A549 (cell line): ENCODE measurements at regions not wholly inside any gene's neighbourhood (a gene's known extent, or its start where the extent isn't known, plus 50 kb on each side); places are given as distances from the start of the nearest gene placed in this dataset.
A peak's percentile ranks its signal among the peaks of the same experiment; 100 is the strongest.
"Not testable (repeated sequence)": the region's sequence is repeated elsewhere in the genome, so short reads cannot be mapped to it uniquely, and the experiment has no call there.

Source experiments
- ATAC-seq, 2 experiments: fragments of 200-7000 bp in 1 of 2; fragments of >200 bp in 1 of 2; cut with Nextera tagmentation in 1 of 2; cut with Tn5 transposase in 1 of 2; 3 replicates each; pipeline versions ENCODE4 v1.8.0 to v1.9.1; 2018 to 2020; ENCODE audit warnings: mild to moderate bottlenecking in 1 of 2, moderate library complexity in 1 of 2
- CTCF ChIA-PET: fragments of 300-600 bp; sonication (Branson Sonifier 250); formaldehyde crosslinking; extraction: SDS; loops from one replicate; lab custom pipeline; 2021; ENCODE audit warnings: antibody characterized with exemption, inconsistent platforms; lab: Yijun Ruan, JAX
- POLR2A ChIA-PET: fragments of 350-600 bp; formaldehyde crosslinking; extraction: SDS; loops from one replicate; lab custom pipeline; 2021; ENCODE audit warnings: antibody characterized with exemption, inconsistent platforms; lab: Yijun Ruan, JAX
- DNase-seq, 2 experiments: peaks; one replicate each; pipeline versions ENCODE4 v3.0.0 to v3.0.0-alpha.2; 2011 to 2016; ENCODE audit warnings: low read depth in 1 of 2, low spot score in 1 of 2
- FAIRE-seq: peaks from 2 replicates; lab custom pipeline; 2011; peaks lifted over from hg19 to GRCh38; lab: Jason Lieb, UNC
- H3K27ac ChIP-seq, 2 experiments: fragments of >200 bp; sonication (Bioruptor Twin); formaldehyde crosslinking; 3 replicates each; pipeline ENCODE4 v1.5.1; 2016 to 2017
- H3K4me1 ChIP-seq: fragments of >200 bp; sonication (Bioruptor Twin); formaldehyde crosslinking; 3 replicates; pipeline ENCODE4 v1.6.1; 2016
- H3K4me2 ChIP-seq: fragments of >200 bp; sonication (Bioruptor Twin); formaldehyde crosslinking; 3 replicates; pipeline ENCODE4 v1.6.1; 2016
- H3K4me3 ChIP-seq: fragments of >200 bp; sonication (Bioruptor Twin); formaldehyde crosslinking; 3 replicates; pipeline ENCODE4 v1.5.1; 2016
- H3K9me3 ChIP-seq: fragments of >200 bp; sonication (Bioruptor Twin); formaldehyde crosslinking; 3 replicates; pipeline ENCODE4 v1.6.1; 2016
- BHLHE40 ChIP-seq: IDR thresholded peaks from 2 replicates; pipeline ENCODE4 v1.6.1; 2012; ENCODE audit warnings: low read depth, low read length, inconsistent platforms
- CHD2 ChIP-seq: fragments of 150-350 bp; IDR thresholded peaks from 2 replicates; pipeline ENCODE4 v1.6.1; 2014; ENCODE audit warnings: low read length; ENCODE audit not compliant: partially characterized antibody
- EHF ChIP-seq: fragments of 250-450 bp; sonication (Bioruptor Pico); IDR thresholded peaks from 2 replicates; pipeline ENCODE4 v1.5.0; 2020; ENCODE audit warnings: mild to moderate bottlenecking
- ESRRA ChIP-seq: fragments of 150-350 bp; IDR thresholded peaks from 2 replicates; pipeline ENCODE4 v1.6.1; 2014; ENCODE audit warnings: mild to moderate bottlenecking, low read length, borderline replicate concordance
- FOXS1 ChIP-seq: fragments of 250-450 bp; sonication (Bioruptor Pico); IDR thresholded peaks from 2 replicates; pipeline ENCODE4 v1.5.0; 2020; ENCODE audit warnings: mild to moderate bottlenecking, moderate library complexity
- HDAC2 ChIP-seq: fragments of 200-600 bp; sonication (generic); IDR thresholded peaks from 2 replicates; pipeline ENCODE4 v1.6.1; 2016
- HOXB5 ChIP-seq: fragments of 250-450 bp; sonication (Bioruptor Pico); IDR thresholded peaks from 2 replicates; pipeline ENCODE4 v1.5.0; 2020; ENCODE audit warnings: mild to moderate bottlenecking, moderate library complexity
- KDM1A ChIP-seq: fragments of 200-600 bp; sonication (generic); IDR thresholded peaks from 2 replicates; pipeline ENCODE4 v1.6.1; 2016; ENCODE audit warnings: low read depth, mild to moderate bottlenecking
- KDM5A ChIP-seq: fragments of 200-600 bp; sonication (generic); IDR thresholded peaks from 2 replicates; pipeline ENCODE4 v1.6.1; 2016; ENCODE audit warnings: antibody characterized with exemption, mild to moderate bottlenecking
- MAFK ChIP-seq: fragments of 450-650 bp; IDR thresholded peaks from 2 replicates; pipeline ENCODE4 v1.6.1; 2014; ENCODE audit not compliant: partially characterized antibody
- MAZ ChIP-seq: fragments of 150-350 bp; IDR thresholded peaks from 2 replicates; pipeline ENCODE4 v1.6.1; 2014; ENCODE audit warnings: antibody characterized with exemption, low read depth, low read length, borderline replicate concordance
- MYC ChIP-seq: IDR thresholded peaks from 2 replicates; pipeline ENCODE4 v1.6.1; 2012; ENCODE audit warnings: mild to moderate bottlenecking, inconsistent platforms, low read length, improper control_type of control experiment, borderline replicate concordance
- NFE2L2 ChIP-seq: fragments of 150-350 bp; conservative IDR thresholded peaks from 2 replicates; pipeline ENCODE4 v1.6.1; 2014; ENCODE audit warnings: low read length
- NPAS2 ChIP-seq: fragments of 250-450 bp; sonication (Bioruptor Pico); IDR thresholded peaks from 2 replicates; pipeline ENCODE4 v1.8.0; 2022; ENCODE audit warnings: mild to moderate bottlenecking, moderate library complexity, borderline replicate concordance
- POLR2A ChIP-seq: IDR thresholded peaks from 2 replicates; pipeline ENCODE4 v1.6.1; 2012; ENCODE audit warnings: mild to moderate bottlenecking, low read length
- POLR2AphosphoS2 ChIP-seq: conservative IDR thresholded peaks from 2 replicates; pipeline ENCODE4 v1.6.1; 2012; ENCODE audit warnings: low read length, improper control_type of control experiment, inconsistent platforms
- RAD21 ChIP-seq, 2 experiments: fragments of >200 bp in 1 of 2; sonication (Bioruptor Twin) in 1 of 2; formaldehyde crosslinking in 1 of 2; IDR thresholded peaks in 1 of 2; conservative IDR thresholded peaks in 1 of 2; 2 replicates in 1 of 2; 3 replicates in 1 of 2; pipeline ENCODE4 v1.6.1; 2012 to 2018; ENCODE audit warnings: inconsistent platforms in 1 of 2
- RNF2 ChIP-seq: fragments of 200-600 bp; sonication (generic); IDR thresholded peaks from 2 replicates; pipeline ENCODE4 v1.6.1; 2016; ENCODE audit warnings: low read depth, mild to moderate bottlenecking, antibody characterized with exemption, moderate library complexity, borderline replicate concordance
- TFCP2L1 ChIP-seq: fragments of 250-450 bp; sonication (Bioruptor Pico); IDR thresholded peaks from 2 replicates; pipeline ENCODE4 v1.5.0; 2021; ENCODE audit warnings: mild to moderate bottlenecking
- ZNF302 ChIP-seq: fragments of 250-450 bp; sonication (Bioruptor Pico); IDR thresholded peaks from 2 replicates; pipeline ENCODE4 v1.9.0; 2021; ENCODE audit warnings: inconsistent platforms, mild to moderate bottlenecking, moderate library complexity
- WGBS: methylation state at CpG from one replicate; pipeline ENCODE4 v1.1.6; 2017; ENCODE audit errors: missing lambda C conversion rate; 5-methylcytosine and 5-hydroxymethylcytosine counted together
- TF ChIP-seq, protein P1 (sequence below): fragments of >200 bp; sonication (Bioruptor Twin); formaldehyde crosslinking; IDR thresholded peaks from 3 replicates; pipeline ENCODE4 v1.6.1; 2016
- TF ChIP-seq, protein P2 (sequence below): fragments of 150-350 bp; IDR thresholded peaks from 2 replicates; pipeline ENCODE4 v1.6.1; 2014; ENCODE audit warnings: low read depth, mild to moderate bottlenecking, low read length
- TF ChIP-seq, protein P3 (sequence below): fragments of 450-650 bp; IDR thresholded peaks from 2 replicates; pipeline ENCODE4 v1.6.1; 2014; ENCODE audit warnings: antibody characterized with exemption

DNA sequence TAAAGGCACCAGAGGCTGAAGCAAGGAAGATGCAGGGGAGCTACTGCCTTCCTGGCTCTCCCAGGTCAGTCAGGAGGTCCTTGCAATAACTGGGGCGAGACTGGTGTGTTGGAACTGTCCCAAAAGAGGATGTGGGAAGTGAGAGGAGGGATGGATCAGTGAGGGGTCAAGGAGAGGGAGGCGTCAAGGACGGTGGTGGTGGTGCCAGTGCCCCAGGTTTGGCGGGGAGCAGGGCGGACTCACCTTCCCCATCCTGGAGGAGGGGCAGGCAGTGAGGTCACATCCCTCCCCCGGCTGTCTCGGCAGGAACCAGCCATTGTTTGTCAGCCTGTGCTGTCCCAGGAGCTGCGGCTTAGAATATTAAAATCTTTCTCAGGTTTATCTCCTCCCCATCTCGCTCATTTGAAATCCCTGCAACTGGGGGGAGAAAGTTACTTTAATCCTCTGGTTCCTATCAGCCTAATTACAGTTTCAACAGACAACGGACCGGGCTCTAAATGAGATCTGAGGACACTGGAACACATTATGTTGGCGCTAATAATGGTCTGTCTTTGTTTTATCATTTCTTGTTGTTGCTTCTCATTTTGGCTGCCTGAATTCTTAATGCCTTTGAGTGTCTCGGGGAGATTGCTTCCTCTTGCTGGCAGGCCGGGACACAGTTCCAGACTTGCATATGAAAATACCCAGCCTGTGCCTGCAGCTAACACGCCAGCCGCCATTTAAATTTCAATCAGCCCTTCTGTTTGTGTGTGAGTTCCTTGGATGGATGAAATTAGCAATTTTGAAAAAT is 387.5 kb downstream of the RPS24 start (continued):
- TF ChIP-seq CHD2 (no peak), TFCP2L1 (CRISPR knock-in tag) (no peak), KDM1A (no peak), NPAS2 (CRISPR knock-in tag) (no peak), RAD21 (conservative IDR thresholded peaks at IDR 0.05 in 1 of 2, IDR thresholded peaks at IDR 0.05 in 1 of 2) (no peak)
- TF ChIP-seq, all 56 proteins: peak for 0

DNA sequence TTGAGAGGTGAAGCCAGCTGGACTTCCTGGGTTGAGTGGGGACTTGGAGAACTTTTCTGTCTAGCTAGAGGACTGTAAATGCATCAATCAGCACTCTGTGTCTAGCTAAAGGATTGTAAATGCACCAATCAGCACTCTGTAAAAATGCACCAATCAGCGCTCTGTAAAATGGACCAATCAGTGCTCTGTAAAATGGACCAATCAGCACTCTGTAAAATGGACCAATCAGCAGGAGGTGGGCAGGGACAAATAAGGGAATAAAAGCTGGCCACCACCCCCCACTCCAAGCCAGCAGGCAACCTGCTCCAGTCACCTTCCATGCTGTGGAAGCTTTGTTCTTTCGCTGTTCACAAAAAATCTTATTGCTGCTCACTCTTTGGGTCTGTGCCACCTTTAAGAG is 390.4 kb downstream of the RPS24 start:
- WGBS = 84% methylated on average over 2 of the region's 2 CpGs
- TF ChIP-seq MAFK = peak; percentile 31
- TF ChIP-seq, all 56 proteins: peak for 1; not testable (repeated sequence) for 55
- DNase-seq, H3K4me3 ChIP-seq, H3K4me1 ChIP-seq, POLR2A ChIA-PET, ATAC-seq, FAIRE-seq, H3K27ac ChIP-seq, H3K4me2 ChIP-seq: not testable (repeated sequence)
- CTCF ChIA-PET = interaction anchor here (1.2 to 2.0 kb wide), 3 partner anchors 12 to 289 kb away, joined by 3 to 4 read pairs (median 4); no protein-coding TSS in a partner anchor
- H3K9me3 ChIP-seq = peaks cover 27% of the 10 kb centered on the region; the same call in 1 of the 3 replicates

DNA sequence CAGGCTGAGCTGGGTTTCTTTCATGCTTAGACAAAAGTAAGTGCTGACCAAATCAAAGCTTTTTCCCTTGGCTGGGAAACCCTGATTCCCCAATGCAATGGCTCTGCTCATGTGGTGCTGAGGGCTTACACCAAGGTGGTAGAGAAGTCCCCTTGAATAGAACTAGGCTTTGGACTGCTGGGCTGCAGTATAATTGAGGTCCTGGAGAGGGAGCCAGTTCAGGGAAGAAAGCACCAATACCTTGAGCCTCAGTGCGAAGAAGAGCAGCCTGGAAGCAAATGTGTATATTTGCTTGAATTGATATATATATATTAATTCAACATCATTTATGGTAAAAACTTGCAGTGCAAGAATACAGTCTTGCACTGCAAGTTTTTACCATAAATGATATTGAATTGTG is 391.1 kb downstream of the RPS24 start:
- H3K4me2 ChIP-seq = no peak overlapping the region
- ChIA-PET POLR2A (no interaction called here), CTCF (interaction anchor here (1.2 to 2.0 kb wide), 3 partner anchors 13 to 290 kb away, joined by 3 to 4 read pairs (median 4); no protein-coding TSS in a partner anchor)
- H3K9me3 ChIP-seq = peaks cover 27% of the 10 kb centered on the region; the same call in 1 of the 3 replicates
- TF ChIP-seq RAD21 (conservative IDR thresholded peaks at IDR 0.05 in 1 of 2, IDR thresholded peaks at IDR 0.05 in 1 of 2) = peak in 1 of 2 experiments; percentile 20; a peak in 1 of 5 replicates
- TF ChIP-seq KDM5A = no peak
- H3K27ac ChIP-seq = no peak overlapping the region
- peak in 1 of 2 experiments; percentile 63; a peak in 3 of 6 replicates for ATAC-seq
- no peak for FAIRE-seq
- peak in 1 of 2 experiments; percentile 16 for DNase-seq
- WGBS = 30% methylated on average over 1 of the region's 1 CpG
- H3K4me1 ChIP-seq = no peaks in the 10 kb centered on the region
- H3K4me3 ChIP-seq = no peak overlapping the region

DNA sequence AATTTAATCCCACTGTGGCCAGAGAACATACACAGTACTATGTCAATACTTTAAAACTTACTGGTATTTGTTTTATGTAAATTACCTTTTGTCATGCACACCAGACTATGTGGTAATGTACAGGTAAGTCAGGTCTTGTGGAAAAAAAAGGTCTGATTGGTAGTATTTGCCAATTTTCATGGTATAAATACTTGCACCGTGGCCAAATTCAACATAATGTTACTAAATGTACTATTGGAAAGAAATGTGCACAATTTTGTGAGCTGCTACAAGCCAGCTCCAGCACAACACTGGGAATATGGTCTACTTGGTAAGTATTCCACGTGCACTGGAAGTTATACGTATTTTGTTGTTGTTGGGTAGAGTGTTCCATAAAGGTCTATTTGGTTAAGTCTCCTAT is 392.5 kb downstream of the RPS24 start:
- no peak for TF ChIP-seq MAZ
- no peak for TF ChIP-seq HDAC2
- no peak for TF ChIP-seq ESRRA
- no peak for TF ChIP-seq HOXB5
- TF ChIP-seq EHF (CRISPR knock-in tag) = no peak
- no peak for TF ChIP-seq POLR2AphosphoS2
- TF ChIP-seq BHLHE40 = no peak
- no peak for TF ChIP-seq RNF2
- no peak for TF ChIP-seq NFE2L2
- TF ChIP-seq, all 56 proteins: peak for 0
- H3K27ac ChIP-seq = no peak overlapping the region
- no peak overlapping the region for H3K4me2 ChIP-seq
- 27% methylated on average over 3 of the region's 3 CpGs for WGBS
- CTCF ChIA-PET = interaction anchor here (1.0 kb wide), 1 partner anchor 25 kb away, joined by 8 read pairs; no protein-coding TSS in a partner anchor
- no peaks in the 10 kb centered on the region for H3K4me1 ChIP-seq
- DNase-seq (no peak), FAIRE-seq (no peak), ATAC-seq (no peak)
- H3K4me3 ChIP-seq = no peak overlapping the region
- POLR2A ChIA-PET = no interaction called here
- H3K9me3 ChIP-seq = peaks cover 27% of the 10 kb centered on the region; the same call in 1 of the 3 replicates

DNA sequence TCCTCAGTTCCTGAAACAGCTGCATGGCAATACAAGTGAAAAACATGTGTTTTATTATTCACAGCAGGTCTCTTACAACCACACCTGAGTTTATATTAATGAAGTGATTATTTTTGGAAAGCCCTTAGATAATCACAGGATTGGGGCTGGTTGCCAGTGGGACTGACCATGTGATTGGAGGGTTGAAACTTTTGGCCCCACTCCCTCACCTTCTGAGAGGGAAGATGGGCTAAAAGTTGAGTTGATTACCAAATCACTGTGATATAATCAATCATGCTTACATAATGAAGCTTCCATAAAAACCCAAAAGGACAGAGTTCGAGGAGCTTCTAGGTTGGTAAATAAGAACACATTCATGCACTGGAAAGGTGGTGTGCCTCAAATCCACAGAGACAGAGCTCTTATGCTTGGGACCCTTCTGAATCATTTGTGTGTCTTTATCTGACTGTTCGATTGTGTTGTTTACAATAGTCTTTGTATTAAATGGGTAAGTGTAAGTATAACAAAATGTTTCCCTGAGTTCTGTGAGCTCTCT is 393.9 kb downstream of the RPS24 start:
- Histone ChIP-seq H3K9me3 (peaks cover 27% of the 10 kb centered on the region; the same call in 1 of the 3 replicates), H3K4me2 (no peak overlapping the region), H3K27ac (no peak overlapping the region), H3K4me3 (no peak overlapping the region), H3K4me1 (no peaks in the 10 kb centered on the region)
- no peak for FAIRE-seq
- WGBS = 0% methylated on average over 2 of the region's 2 CpGs
- ChIA-PET CTCF (interaction anchor here (1.8 kb wide), 1 partner anchor 11 kb away, joined by 5 read pairs; no protein-coding TSS in a partner anchor), POLR2A (no interaction called here)
- TF ChIP-seq, protein P1, sequence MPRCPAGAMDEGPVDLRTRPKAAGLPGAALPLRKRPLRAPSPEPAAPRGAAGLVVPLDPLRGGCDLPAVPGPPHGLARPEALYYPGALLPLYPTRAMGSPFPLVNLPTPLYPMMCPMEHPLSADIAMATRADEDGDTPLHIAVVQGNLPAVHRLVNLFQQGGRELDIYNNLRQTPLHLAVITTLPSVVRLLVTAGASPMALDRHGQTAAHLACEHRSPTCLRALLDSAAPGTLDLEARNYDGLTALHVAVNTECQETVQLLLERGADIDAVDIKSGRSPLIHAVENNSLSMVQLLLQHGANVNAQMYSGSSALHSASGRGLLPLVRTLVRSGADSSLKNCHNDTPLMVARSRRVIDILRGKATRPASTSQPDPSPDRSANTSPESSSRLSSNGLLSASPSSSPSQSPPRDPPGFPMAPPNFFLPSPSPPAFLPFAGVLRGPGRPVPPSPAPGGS = no peak
- TF ChIP-seq FOXS1 (CRISPR knock-in tag) (no peak), POLR2A (no peak), ZNF302 (no peak), MAZ (no peak), MYC (no peak), CHD2 (no peak)
- TF ChIP-seq, protein P2, sequence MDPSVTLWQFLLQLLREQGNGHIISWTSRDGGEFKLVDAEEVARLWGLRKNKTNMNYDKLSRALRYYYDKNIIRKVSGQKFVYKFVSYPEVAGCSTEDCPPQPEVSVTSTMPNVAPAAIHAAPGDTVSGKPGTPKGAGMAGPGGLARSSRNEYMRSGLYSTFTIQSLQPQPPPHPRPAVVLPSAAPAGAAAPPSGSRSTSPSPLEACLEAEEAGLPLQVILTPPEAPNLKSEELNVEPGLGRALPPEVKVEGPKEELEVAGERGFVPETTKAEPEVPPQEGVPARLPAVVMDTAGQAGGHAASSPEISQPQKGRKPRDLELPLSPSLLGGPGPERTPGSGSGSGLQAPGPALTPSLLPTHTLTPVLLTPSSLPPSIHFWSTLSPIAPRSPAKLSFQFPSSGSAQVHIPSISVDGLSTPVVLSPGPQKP = no peak
- TF ChIP-seq, protein P3, sequence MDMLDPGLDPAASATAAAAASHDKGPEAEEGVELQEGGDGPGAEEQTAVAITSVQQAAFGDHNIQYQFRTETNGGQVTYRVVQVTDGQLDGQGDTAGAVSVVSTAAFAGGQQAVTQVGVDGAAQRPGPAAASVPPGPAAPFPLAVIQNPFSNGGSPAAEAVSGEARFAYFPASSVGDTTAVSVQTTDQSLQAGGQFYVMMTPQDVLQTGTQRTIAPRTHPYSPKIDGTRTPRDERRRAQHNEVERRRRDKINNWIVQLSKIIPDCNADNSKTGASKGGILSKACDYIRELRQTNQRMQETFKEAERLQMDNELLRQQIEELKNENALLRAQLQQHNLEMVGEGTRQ = no peak
- no peak for ATAC-seq
- DNase-seq = no peak
